ENCODE measurements at regions not wholly inside any gene's neighbourhood (a gene's known extent, or its start where the extent isn't known, plus 50 kb on each side); places are given as distances from the start of the nearest gene placed in this dataset.

GRCh38 chr2:155125585-155126230, 427.2 kb downstream of the KCNJ3 start:
- no peak overlapping the region for H3K4me3 Mint-ChIP-seq (ENCODE audit: unreplicated experiment)
- TF ChIP-seq, protein P1, sequence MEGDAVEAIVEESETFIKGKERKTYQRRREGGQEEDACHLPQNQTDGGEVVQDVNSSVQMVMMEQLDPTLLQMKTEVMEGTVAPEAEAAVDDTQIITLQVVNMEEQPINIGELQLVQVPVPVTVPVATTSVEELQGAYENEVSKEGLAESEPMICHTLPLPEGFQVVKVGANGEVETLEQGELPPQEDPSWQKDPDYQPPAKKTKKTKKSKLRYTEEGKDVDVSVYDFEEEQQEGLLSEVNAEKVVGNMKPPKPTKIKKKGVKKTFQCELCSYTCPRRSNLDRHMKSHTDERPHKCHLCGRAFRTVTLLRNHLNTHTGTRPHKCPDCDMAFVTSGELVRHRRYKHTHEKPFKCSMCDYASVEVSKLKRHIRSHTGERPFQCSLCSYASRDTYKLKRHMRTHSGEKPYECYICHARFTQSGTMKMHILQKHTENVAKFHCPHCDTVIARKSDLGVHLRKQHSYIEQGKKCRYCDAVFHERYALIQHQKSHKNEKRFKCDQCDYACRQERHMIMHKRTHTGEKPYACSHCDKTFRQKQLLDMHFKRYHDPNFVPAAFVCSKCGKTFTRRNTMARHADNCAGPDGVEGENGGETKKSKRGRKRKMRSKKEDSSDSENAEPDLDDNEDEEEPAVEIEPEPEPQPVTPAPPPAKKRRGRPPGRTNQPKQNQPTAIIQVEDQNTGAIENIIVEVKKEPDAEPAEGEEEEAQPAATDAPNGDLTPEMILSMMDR (IDR thresholded peaks at IDR 0.05) = no peak
- no peaks in the 10 kb centered on the region for H3K36me3 Mint-ChIP-seq (ENCODE audit: low read depth)
- H3K4me1 Mint-ChIP-seq (ENCODE audit: low read depth) = no peaks in the 10 kb centered on the region
- H3K9me3 Mint-ChIP-seq (ENCODE audit: low read depth) = peaks cover 7% of the 10 kb centered on the region
- peaks cover 8% of the 10 kb centered on the region for H3K27me3 Mint-ChIP-seq (ENCODE audit: low read depth)
- no peak for DNase-seq (ENCODE audit: low spot score)
- H3K27ac Mint-ChIP-seq (ENCODE audit: unreplicated experiment) = no peak overlapping the region

DNA sequence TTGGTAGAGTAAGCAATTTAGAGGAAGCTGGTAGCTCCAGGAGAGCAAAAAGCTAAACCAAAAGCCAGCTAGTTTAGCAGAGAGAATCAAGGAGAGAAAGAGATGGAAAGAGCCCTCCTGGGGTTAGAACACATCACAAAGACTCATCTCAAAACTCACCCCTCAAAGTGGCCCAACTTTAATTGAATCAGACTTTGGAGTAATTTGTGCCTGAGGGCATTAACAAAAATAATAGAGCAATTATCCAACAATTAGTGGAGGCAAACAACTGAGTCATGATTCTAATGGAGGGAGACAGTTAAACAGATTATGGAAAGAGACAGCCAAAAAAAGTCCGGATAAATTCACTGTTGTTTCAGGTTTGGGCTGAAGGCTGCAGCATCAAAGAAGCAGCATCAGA, 417.4 kb downstream of the KCNJ3 start:
- no peak for DNase-seq (ENCODE audit: low spot score)
- Mint-ChIP-seq H3K36me3 (ENCODE audit: low read depth) (no peaks in the 10 kb centered on the region), H3K9me3 (ENCODE audit: low read depth) (peaks cover 3% of the 10 kb centered on the region), H3K27ac (ENCODE audit: unreplicated experiment) (no peak overlapping the region), H3K4me1 (ENCODE audit: low read depth) (no peaks in the 10 kb centered on the region), H3K4me3 (ENCODE audit: unreplicated experiment) (no peak overlapping the region), H3K27me3 (ENCODE audit: low read depth) (no peaks in the 10 kb centered on the region)
- TF ChIP-seq, protein P1 (IDR thresholded peaks at IDR 0.05) = no peak

DNA sequence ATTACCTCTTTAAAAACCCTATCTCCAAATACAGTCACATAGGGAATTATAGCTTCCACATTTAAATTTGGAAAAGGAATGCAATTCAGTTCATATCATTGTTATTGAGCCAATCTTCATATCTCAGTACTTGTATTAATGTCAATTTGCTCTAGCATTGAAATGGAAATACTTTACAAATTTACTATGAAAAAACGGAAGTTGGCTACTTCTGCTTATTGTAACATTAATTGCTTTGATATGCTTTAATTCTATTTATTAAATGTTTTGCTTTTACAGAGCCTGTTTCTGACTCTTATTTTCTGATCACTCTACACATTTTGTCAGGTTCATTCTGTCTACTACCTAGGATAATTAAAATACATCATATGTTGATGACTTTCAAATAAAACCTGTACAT, 412.6 kb downstream of the KCNJ3 start:
- no peak for DNase-seq (ENCODE audit: low spot score)
- no peaks in the 10 kb centered on the region for H3K4me1 Mint-ChIP-seq (ENCODE audit: low read depth)
- no peak overlapping the region for H3K4me3 Mint-ChIP-seq (ENCODE audit: unreplicated experiment)
- no peaks in the 10 kb centered on the region for H3K27me3 Mint-ChIP-seq (ENCODE audit: low read depth)
- no peak overlapping the region for H3K27ac Mint-ChIP-seq (ENCODE audit: unreplicated experiment)
- no peaks in the 10 kb centered on the region for H3K36me3 Mint-ChIP-seq (ENCODE audit: low read depth)
- TF ChIP-seq, protein P1 (IDR thresholded peaks at IDR 0.05) = no peak
- H3K9me3 Mint-ChIP-seq (ENCODE audit: low read depth) = no peaks in the 10 kb centered on the region

- H3K4me1 Mint-ChIP-seq (ENCODE audit: low read depth) = no peaks in the 10 kb centered on the region
- H3K36me3 Mint-ChIP-seq (ENCODE audit: low read depth) = no peaks in the 10 kb centered on the region
These were observed 411.0 kb downstream of the KCNJ3 start for GRCh38 chr2:155109527-155109926.

DNA sequence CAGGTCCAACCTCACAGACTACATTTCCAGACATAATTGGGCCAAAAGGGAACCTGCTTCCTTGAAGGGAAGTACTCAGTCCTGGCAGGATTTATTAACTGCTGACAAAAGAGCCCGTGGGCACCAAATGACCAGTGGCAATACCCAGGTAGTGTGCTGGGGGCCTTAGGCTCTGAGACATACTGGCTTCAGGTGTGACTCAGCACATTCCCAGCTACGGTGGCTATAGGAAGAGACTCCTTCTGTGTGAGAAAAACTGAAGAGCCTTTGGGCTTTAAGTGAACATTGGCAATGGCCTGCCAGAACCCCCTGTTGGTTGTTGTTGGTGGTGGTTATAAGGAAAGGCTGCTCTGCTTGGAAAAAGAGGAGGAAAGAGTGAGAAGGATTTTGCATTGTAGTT, 401.8 kb downstream of the KCNJ3 start:
- H3K27ac Mint-ChIP-seq (ENCODE audit: unreplicated experiment) = no peak overlapping the region
- peaks cover 1% of the 10 kb centered on the region for H3K27me3 Mint-ChIP-seq (ENCODE audit: low read depth)
- no peak overlapping the region for H3K4me3 Mint-ChIP-seq (ENCODE audit: unreplicated experiment)
- peaks cover 2% of the 10 kb centered on the region for H3K36me3 Mint-ChIP-seq (ENCODE audit: low read depth)
- TF ChIP-seq, protein P1 (IDR thresholded peaks at IDR 0.05) = no peak
- H3K4me1 Mint-ChIP-seq (ENCODE audit: low read depth) = no peaks in the 10 kb centered on the region
- H3K9me3 Mint-ChIP-seq (ENCODE audit: low read depth) = peaks cover 11% of the 10 kb centered on the region
- DNase-seq (ENCODE audit: low spot score) = no peak

More at GRCh38 chr2:155109527-155109926, 411.0 kb downstream of the KCNJ3 start:
- Mint-ChIP-seq H3K4me3 (ENCODE audit: unreplicated experiment) (no peak overlapping the region), H3K27me3 (ENCODE audit: low read depth) (no peaks in the 10 kb centered on the region), H3K9me3 (ENCODE audit: low read depth) (peaks cover 7% of the 10 kb centered on the region), H3K27ac (ENCODE audit: unreplicated experiment) (no peak overlapping the region)
- TF ChIP-seq, protein P1 (IDR thresholded peaks at IDR 0.05) = no peak
- no peak for DNase-seq (ENCODE audit: low spot score)

Measured in chondrocyte (in vitro differentiated cells).